Epithelial cell of esophagus (primary cell): ENCODE measurements at regions not wholly inside any gene's neighbourhood (a gene's known extent, or its start where the extent isn't known, plus 50 kb on each side); places are given as distances from the start of the nearest gene placed in this dataset.
"Not testable (repeated sequence)": the region's sequence is repeated elsewhere in the genome, so short reads cannot be mapped to it uniquely, and the experiment has no call there.

ENCODE experiments used
- DNase-seq: peaks from one replicate; pipeline ENCODE4 v3.0.0; 2010; ENCODE audit warnings: low read depth
- H3K4me3 ChIP-seq: 2 replicates; pipeline ENCODE4 v1.5.1; 2011; ENCODE audit warnings: mild to moderate bottlenecking, low read length, control low read depth
- CTCF ChIP-seq: IDR thresholded peaks from 2 replicates; pipeline ENCODE4 v1.5.1; 2011; ENCODE audit warnings: low read depth, mild to moderate bottlenecking, low read length, control low read depth, inconsistent platforms; ENCODE audit not compliant: insufficient read depth; ENCODE audit errors: missing control alignments

GRCh38 chr2:122033778-122034177, 278.3 kb downstream of the TSN start:
- TF ChIP-seq CTCF: no peak
- DNase-seq: no peak
- H3K4me3 ChIP-seq: no peak overlapping the region

- no peak overlapping the region for H3K4me3 ChIP-seq
- no peak for DNase-seq
- no peak for TF ChIP-seq CTCF
Measured at GRCh38 chr2:122034344-122034743, 278.9 kb downstream of the TSN start.

GRCh38 chr2:122034777-122035176, 279.3 kb downstream of the TSN start:
- TF ChIP-seq CTCF: no peak
- DNase-seq: no peak

GRCh38 chr2:122038816-122039215, 283.4 kb downstream of the TSN start:
- not testable (repeated sequence) for H3K4me3 ChIP-seq, DNase-seq

More at GRCh38 chr2:122034777-122035176, 279.3 kb downstream of the TSN start:
- no peak overlapping the region for H3K4me3 ChIP-seq

- no peak for TF ChIP-seq CTCF
- no peak for DNase-seq
- no peak overlapping the region for H3K4me3 ChIP-seq
Measured at GRCh38 chr2:122041455-122041854, 286.0 kb downstream of the TSN start.

- H3K4me3 ChIP-seq: not testable (repeated sequence)
Measured at GRCh38 chr2:122051659-122052058, 296.2 kb downstream of the TSN start.

GRCh38 chr2:122055521-122055931, 300.1 kb downstream of the TSN start:
- TF ChIP-seq CTCF: no peak
- no peak overlapping the region for H3K4me3 ChIP-seq
- no peak for DNase-seq

More at GRCh38 chr2:122051659-122052058, 296.2 kb downstream of the TSN start:
- not testable (repeated sequence) for DNase-seq

- no peak for TF ChIP-seq CTCF
- no peak for DNase-seq
- no peak overlapping the region for H3K4me3 ChIP-seq
Measured at GRCh38 chr2:122056853-122057252, 301.4 kb downstream of the TSN start.
